ENCODE measurements at regions not wholly inside any gene's neighbourhood (a gene's known extent, or its start where the extent isn't known, plus 50 kb on each side); places are given as distances from the start of the nearest gene placed in this dataset.
A peak's percentile ranks its signal among the peaks of the same experiment; 100 is the strongest.

DNA sequence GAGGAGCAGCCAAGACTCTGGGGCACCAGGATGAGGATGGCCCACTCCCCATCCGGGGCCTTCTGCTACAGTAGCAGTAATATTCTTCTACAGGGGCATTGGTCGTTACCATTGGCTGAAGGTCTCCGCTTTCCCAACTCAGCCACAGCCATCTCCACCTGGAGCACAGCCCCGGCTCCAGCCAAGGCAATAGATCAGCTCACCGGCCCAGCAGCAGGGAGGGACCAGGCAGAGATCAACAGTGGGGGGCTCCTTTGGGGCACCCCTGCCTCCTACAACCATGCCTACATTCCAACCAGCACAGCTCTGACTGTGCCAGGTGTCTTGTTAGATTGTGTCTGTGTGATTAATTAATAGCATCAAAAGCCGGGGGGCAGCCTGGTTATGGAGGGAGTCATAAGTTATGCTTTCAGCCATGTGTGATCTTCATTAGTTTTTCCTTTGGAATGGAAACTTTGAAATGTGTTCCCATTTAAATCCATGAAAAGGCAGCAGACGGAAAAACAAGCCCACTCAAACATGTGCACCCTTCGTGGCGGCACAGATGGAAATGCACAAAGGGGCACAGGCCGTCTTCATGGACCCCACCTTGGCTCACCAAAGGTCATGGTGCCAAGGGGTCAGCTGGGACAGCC is 68.6 kb upstream of the BZW1 start:
- intact Hi-C loops (cut with DNase I; ENCODE audit: low total_unique reads) = no loop called here
- H3K9me3 ChIP-seq = no peaks in the 10 kb centered on the region
- H3K27me3 ChIP-seq = no peaks in the 10 kb centered on the region
- 90 to 95% (median 93%) methylated on average over 9 to 10 of the region's 10 CpGs for WGBS, 5 donors
- no peak for DNase-seq
- TF ChIP-seq POLR2AphosphoS5 (IDR thresholded peaks at IDR 0.05) (no peak), POLR2A (IDR thresholded peaks at IDR 0.05) (no peak)
- TF ChIP-seq, protein P1, sequence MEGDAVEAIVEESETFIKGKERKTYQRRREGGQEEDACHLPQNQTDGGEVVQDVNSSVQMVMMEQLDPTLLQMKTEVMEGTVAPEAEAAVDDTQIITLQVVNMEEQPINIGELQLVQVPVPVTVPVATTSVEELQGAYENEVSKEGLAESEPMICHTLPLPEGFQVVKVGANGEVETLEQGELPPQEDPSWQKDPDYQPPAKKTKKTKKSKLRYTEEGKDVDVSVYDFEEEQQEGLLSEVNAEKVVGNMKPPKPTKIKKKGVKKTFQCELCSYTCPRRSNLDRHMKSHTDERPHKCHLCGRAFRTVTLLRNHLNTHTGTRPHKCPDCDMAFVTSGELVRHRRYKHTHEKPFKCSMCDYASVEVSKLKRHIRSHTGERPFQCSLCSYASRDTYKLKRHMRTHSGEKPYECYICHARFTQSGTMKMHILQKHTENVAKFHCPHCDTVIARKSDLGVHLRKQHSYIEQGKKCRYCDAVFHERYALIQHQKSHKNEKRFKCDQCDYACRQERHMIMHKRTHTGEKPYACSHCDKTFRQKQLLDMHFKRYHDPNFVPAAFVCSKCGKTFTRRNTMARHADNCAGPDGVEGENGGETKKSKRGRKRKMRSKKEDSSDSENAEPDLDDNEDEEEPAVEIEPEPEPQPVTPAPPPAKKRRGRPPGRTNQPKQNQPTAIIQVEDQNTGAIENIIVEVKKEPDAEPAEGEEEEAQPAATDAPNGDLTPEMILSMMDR (IDR thresholded peaks at IDR 0.05) = no peak
- peak overlapping the region in 4 of 5 donors; percentile 82 to 90 (median 88) for H3K27ac ChIP-seq
- no peaks in the 10 kb centered on the region for H3K36me3 ChIP-seq
- peaks cover 25 to 38% (median 33%) of the 10 kb centered on the region in 4 donors for H3K4me1 ChIP-seq
- no peak overlapping the region for H3K4me3 ChIP-seq

DNA sequence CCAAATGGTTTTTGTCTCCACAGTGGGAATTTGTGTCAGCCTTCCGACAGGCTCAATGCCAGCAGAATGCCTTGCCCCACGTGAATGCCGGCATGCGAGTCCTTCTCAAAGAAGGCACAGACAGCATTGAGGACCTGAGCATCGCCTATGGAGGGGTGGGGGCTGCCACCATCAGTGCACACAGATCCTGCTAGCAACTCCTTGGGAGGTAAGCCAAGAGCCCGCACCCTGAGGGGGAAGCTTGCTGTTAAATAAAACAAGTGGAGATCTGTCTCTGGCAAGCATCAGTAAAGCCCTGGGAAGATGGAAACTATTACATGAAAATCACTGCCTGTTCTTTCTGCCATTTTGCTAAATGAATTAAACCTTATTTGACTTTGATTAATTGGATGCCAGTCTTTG is 67.5 kb upstream of the BZW1 start:
- Histone ChIP-seq H3K27ac (no peak overlapping the region), H3K9me3 (no peaks in the 10 kb centered on the region), H3K36me3 (no peaks in the 10 kb centered on the region), H3K4me3 (no peak overlapping the region), H3K4me1 (peaks cover 25 to 42% (median 35%) of the 10 kb centered on the region in 4 donors), H3K27me3 (no peaks in the 10 kb centered on the region)
- peak in 1 of 2 donors; percentile 51 for DNase-seq
- intact Hi-C loops (cut with DNase I; ENCODE audit: low total_unique reads) = no loop called here
- TF ChIP-seq POLR2AphosphoS5 (IDR thresholded peaks at IDR 0.05) (no peak), EP300 (IDR thresholded peaks at IDR 0.05) (no peak), POLR2A (IDR thresholded peaks at IDR 0.05) (no peak)
- TF ChIP-seq, protein P1 (IDR thresholded peaks at IDR 0.05) = no peak
- WGBS, 5 donors = 51 to 80% (median 79%) methylated on average over 6 of the region's 6 CpGs

DNA sequence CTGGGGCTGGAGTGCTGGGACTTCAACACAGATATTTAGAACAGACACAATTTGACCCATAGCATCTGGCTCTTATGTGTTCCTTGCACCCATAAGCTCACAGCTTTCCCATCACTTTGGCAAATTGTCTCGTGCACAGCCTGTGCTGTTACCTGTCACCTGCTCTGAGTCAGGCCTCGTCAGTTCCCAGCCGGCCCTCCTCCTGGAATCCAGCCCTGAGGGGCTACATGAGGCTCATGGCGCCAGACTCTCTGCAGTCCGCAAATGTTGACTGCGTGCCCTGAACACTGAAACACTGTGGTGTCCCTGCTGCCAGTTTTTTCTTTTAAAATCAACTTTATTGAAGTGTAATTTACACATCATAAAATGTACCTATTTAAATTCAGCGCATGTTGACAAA is 65.4 kb upstream of the BZW1 start:
- Histone ChIP-seq H3K27ac (no peak overlapping the region), H3K4me3 (no peak overlapping the region), H3K4me1 (peaks cover 16 to 34% (median 27%) of the 10 kb centered on the region in 4 donors), H3K36me3 (no peaks in the 10 kb centered on the region), H3K9me3 (no peaks in the 10 kb centered on the region), H3K27me3 (no peaks in the 10 kb centered on the region)
- no peak for TF ChIP-seq POLR2A (IDR thresholded peaks at IDR 0.05)
- TF ChIP-seq EP300 (IDR thresholded peaks at IDR 0.05) = no peak
- TF ChIP-seq POLR2AphosphoS5 (IDR thresholded peaks at IDR 0.05) = no peak
- TF ChIP-seq, protein P1 (IDR thresholded peaks at IDR 0.05) = no peak
- intact Hi-C loops (cut with DNase I; ENCODE audit: low total_unique reads) = no loop called here
- DNase-seq = no peak
- WGBS, 5 donors = 95 to 98% (median 97%) methylated on average over 7 of the region's 7 CpGs

DNA sequence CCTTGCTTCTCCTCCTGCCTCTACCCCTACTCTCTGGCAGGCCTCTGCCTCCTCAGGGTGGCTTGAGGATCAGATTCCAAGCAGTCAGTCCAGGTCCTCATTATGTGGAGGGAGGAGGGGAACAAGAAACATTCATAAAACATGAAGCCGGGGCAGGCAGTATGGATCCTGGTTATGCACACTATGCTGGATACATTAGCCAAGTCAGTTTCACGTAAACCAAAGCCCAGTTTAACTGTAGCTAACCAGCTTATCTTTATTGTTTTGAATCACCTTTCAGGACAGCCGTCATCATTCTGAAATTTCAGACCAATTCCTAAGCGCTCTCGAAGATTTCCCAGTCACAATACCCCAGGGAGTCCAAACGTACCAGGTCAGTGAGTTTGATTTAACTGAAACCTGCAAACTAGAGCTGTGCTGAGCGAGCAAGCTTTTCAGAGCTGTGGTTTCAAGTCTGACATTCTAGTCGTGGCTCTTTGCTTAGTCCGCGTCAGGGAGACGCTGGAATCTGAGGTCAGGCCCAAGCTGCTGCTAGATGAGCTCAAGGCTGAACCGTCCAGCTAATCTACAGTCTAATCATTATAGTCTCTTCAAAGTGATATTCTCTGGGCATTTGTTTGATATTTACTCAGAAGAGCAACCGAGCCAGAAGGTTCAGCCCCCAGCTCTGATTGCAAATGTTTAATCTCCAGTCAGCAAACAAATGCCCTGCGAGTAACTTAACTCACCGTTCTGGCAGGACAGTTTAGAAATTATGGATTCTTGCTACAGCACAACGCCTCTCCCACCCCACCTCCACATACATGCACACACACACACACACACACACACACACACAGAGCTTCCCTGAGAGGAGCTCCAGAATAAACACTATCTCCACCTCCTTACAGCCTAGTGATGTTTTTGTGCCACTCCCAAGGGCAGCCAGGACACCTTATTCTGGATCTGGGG is 63.8 kb upstream of the BZW1 start:
- WGBS, 5 donors = 24 to 55% (median 37%) methylated on average over 14 to 16 of the region's 16 CpGs
- Histone ChIP-seq H3K4me3 (no peak overlapping the region), H3K9me3 (no peaks in the 10 kb centered on the region), H3K36me3 (no peaks in the 10 kb centered on the region), H3K4me1 (peaks cover 0 to 17% (median 11%) of the 10 kb centered on the region in 4 donors), H3K27me3 (no peaks in the 10 kb centered on the region), H3K27ac (peak overlapping the region in 2 of 5 donors; percentile 19 to 44)
- no peak for TF ChIP-seq EP300 (IDR thresholded peaks at IDR 0.05)
- peak in 1 of 2 donors; percentile 46 for DNase-seq
- intact Hi-C loops (cut with DNase I; ENCODE audit: low total_unique reads) = no loop called here
